ENCODE measurements at regions not wholly inside any gene's neighbourhood (a gene's known extent, or its start where the extent isn't known, plus 50 kb on each side); places are given as distances from the start of the nearest gene placed in this dataset.

- Mint-ChIP-seq H3K27ac (no peak overlapping the region), H3K9me3 (no peaks in the 10 kb centered on the region), H3K27me3 (ENCODE audit: insufficient read depth) (no peaks in the 10 kb centered on the region), H3K4me1 (peaks cover 26% of the 10 kb centered on the region), H3K36me3 (ENCODE audit: low read depth) (no peaks in the 10 kb centered on the region), H3K4me3 (no peak overlapping the region)
- DNase-seq = no peak
- TF ChIP-seq, protein P1, sequence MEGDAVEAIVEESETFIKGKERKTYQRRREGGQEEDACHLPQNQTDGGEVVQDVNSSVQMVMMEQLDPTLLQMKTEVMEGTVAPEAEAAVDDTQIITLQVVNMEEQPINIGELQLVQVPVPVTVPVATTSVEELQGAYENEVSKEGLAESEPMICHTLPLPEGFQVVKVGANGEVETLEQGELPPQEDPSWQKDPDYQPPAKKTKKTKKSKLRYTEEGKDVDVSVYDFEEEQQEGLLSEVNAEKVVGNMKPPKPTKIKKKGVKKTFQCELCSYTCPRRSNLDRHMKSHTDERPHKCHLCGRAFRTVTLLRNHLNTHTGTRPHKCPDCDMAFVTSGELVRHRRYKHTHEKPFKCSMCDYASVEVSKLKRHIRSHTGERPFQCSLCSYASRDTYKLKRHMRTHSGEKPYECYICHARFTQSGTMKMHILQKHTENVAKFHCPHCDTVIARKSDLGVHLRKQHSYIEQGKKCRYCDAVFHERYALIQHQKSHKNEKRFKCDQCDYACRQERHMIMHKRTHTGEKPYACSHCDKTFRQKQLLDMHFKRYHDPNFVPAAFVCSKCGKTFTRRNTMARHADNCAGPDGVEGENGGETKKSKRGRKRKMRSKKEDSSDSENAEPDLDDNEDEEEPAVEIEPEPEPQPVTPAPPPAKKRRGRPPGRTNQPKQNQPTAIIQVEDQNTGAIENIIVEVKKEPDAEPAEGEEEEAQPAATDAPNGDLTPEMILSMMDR (conservative IDR thresholded peaks at IDR 0.05) = no peak
- no peaks in the 10 kb centered on the region for H3K36me3 ChIP-seq (ENCODE audit: control insufficient read depth, insufficient read depth, low read length)
- no peak overlapping the region for H3K27ac ChIP-seq (ENCODE audit: low read depth, low read length)
- H3K4me3 ChIP-seq (ENCODE audit: low read length) = no peak overlapping the region
- H3K27me3 ChIP-seq (ENCODE audit: control insufficient read depth, insufficient read depth, low read length, poor library complexity, severe bottlenecking) = no peaks in the 10 kb centered on the region
- H3K9ac ChIP-seq (ENCODE audit: extremely low read depth, low read length, poor library complexity, severe bottlenecking) = no peak overlapping the region
- peaks cover 13% of the 10 kb centered on the region for H3K4me1 ChIP-seq (ENCODE audit: control insufficient read depth, insufficient read depth, low read length)
- no peaks in the 10 kb centered on the region for H3K9me3 ChIP-seq (ENCODE audit: control insufficient read depth, low read length)
Measured at GRCh38 chr3:144457758-144458157, 486.1 kb downstream of the DIPK2A start.

- peaks cover 30% of the 10 kb centered on the region for H3K4me1 Mint-ChIP-seq
- no peaks in the 10 kb centered on the region for H3K36me3 Mint-ChIP-seq (ENCODE audit: low read depth)
- no peaks in the 10 kb centered on the region for H3K36me3 ChIP-seq (ENCODE audit: control insufficient read depth, insufficient read depth, low read length)
- H3K27me3 Mint-ChIP-seq (ENCODE audit: insufficient read depth) = no peaks in the 10 kb centered on the region
- no peak overlapping the region for H3K27ac ChIP-seq (ENCODE audit: low read depth, low read length)
- no peak overlapping the region for H3K9ac ChIP-seq (ENCODE audit: extremely low read depth, low read length, poor library complexity, severe bottlenecking)
- H3K4me3 ChIP-seq (ENCODE audit: low read length) = no peak overlapping the region
- H3K27me3 ChIP-seq (ENCODE audit: control insufficient read depth, insufficient read depth, low read length, poor library complexity, severe bottlenecking) = no peaks in the 10 kb centered on the region
- TF ChIP-seq, protein P1 (conservative IDR thresholded peaks at IDR 0.05) = no peak
- DNase-seq = no peak
- no peak overlapping the region for H3K27ac Mint-ChIP-seq
- peaks cover 13% of the 10 kb centered on the region for H3K4me1 ChIP-seq (ENCODE audit: control insufficient read depth, insufficient read depth, low read length)
- WGBS, 2 experiments (ENCODE audit: insufficient coverage in 1 of 2, insufficient read length in 1 of 2) = 70 to 87% methylated on average over 2 of the region's 2 CpGs
- no peak overlapping the region for H3K4me3 Mint-ChIP-seq
- H3K9me3 ChIP-seq (ENCODE audit: control insufficient read depth, low read length) = no peaks in the 10 kb centered on the region
- H3K9me3 Mint-ChIP-seq = no peaks in the 10 kb centered on the region
Measured at GRCh38 chr3:144458283-144458682, 486.7 kb downstream of the DIPK2A start.

GRCh38 chr3:144462337-144462736 lies 490.7 kb downstream of the DIPK2A start:
- no peaks in the 10 kb centered on the region for H3K9me3 Mint-ChIP-seq

More at GRCh38 chr3:144462337-144462736, 490.7 kb downstream of the DIPK2A start:
- Histone ChIP-seq H3K27me3 (ENCODE audit: control insufficient read depth, insufficient read depth, low read length, poor library complexity, severe bottlenecking) (no peaks in the 10 kb centered on the region), H3K27ac (ENCODE audit: low read depth, low read length) (no peak overlapping the region), H3K9ac (ENCODE audit: extremely low read depth, low read length, poor library complexity, severe bottlenecking) (no peak overlapping the region), H3K4me1 (ENCODE audit: control insufficient read depth, insufficient read depth, low read length) (peaks cover 6% of the 10 kb centered on the region), H3K36me3 (ENCODE audit: control insufficient read depth, insufficient read depth, low read length) (no peaks in the 10 kb centered on the region), H3K9me3 (ENCODE audit: control insufficient read depth, low read length) (no peaks in the 10 kb centered on the region), H3K4me3 (ENCODE audit: low read length) (no peak overlapping the region)
- TF ChIP-seq, protein P1 (conservative IDR thresholded peaks at IDR 0.05) = no peak
- Mint-ChIP-seq H3K27me3 (ENCODE audit: insufficient read depth) (no peaks in the 10 kb centered on the region), H3K27ac (no peak overlapping the region), H3K36me3 (ENCODE audit: low read depth) (no peaks in the 10 kb centered on the region), H3K4me1 (peaks cover 45% of the 10 kb centered on the region), H3K4me3 (no peak overlapping the region)
- DNase-seq = no peak
- WGBS, 2 experiments (ENCODE audit: insufficient coverage in 1 of 2, insufficient read length in 1 of 2) = 92 to 100% methylated on average over 1 of the region's 1 CpG
